ENCODE measurements at regions not wholly inside any gene's neighbourhood (a gene's known extent, or its start where the extent isn't known, plus 50 kb on each side); places are given as distances from the start of the nearest gene placed in this dataset.

GRCh38 chr6:21734204-21734603 lies 140.7 kb downstream of the SOX4 start:
- no peak for TF ChIP-seq CTCF (IDR thresholded peaks at IDR 0.05; ENCODE audit: low read length)
- no peak for TF ChIP-seq EZH2 (IDR thresholded peaks at IDR 0.05; ENCODE audit: borderline replicate concordance, low read length)

All from OCI-LY1 (cell line).